ENCODE measurements at regions not wholly inside any gene's neighbourhood (a gene's known extent, or its start where the extent isn't known, plus 50 kb on each side); places are given as distances from the start of the nearest gene placed in this dataset.

DNA sequence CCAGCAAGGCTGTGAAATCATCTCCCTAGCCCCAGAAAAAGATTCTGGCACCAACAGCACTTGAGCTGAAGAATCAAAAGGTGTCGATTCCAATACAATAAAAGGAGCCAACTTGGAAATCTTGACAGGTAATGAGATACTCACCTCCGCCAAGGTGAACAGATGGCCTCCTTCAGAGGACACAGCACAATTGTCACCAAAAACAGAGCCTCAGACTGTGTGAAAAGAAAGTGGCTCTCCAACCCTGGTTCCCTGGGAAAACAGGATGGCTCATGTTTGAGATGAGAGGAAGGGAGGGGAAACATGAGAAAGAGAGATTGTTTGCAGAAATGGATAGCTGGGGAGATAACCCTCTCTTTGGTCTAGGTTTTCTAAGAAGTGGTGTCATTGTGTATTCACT, 168.9 kb downstream of the HS3ST1 start:
- no peaks in the 10 kb centered on the region for H3K27me3 Mint-ChIP-seq
- TF ChIP-seq, protein P1, sequence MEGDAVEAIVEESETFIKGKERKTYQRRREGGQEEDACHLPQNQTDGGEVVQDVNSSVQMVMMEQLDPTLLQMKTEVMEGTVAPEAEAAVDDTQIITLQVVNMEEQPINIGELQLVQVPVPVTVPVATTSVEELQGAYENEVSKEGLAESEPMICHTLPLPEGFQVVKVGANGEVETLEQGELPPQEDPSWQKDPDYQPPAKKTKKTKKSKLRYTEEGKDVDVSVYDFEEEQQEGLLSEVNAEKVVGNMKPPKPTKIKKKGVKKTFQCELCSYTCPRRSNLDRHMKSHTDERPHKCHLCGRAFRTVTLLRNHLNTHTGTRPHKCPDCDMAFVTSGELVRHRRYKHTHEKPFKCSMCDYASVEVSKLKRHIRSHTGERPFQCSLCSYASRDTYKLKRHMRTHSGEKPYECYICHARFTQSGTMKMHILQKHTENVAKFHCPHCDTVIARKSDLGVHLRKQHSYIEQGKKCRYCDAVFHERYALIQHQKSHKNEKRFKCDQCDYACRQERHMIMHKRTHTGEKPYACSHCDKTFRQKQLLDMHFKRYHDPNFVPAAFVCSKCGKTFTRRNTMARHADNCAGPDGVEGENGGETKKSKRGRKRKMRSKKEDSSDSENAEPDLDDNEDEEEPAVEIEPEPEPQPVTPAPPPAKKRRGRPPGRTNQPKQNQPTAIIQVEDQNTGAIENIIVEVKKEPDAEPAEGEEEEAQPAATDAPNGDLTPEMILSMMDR (conservative IDR thresholded peaks at IDR 0.05): no peak
- no peak overlapping the region for H3K27ac Mint-ChIP-seq
- H3K9me3 Mint-ChIP-seq: no peaks in the 10 kb centered on the region
- no peaks in the 10 kb centered on the region for H3K36me3 Mint-ChIP-seq
- no peaks in the 10 kb centered on the region for H3K4me1 Mint-ChIP-seq (ENCODE audit: unreplicated experiment)
- H3K4me3 Mint-ChIP-seq: no peak overlapping the region
- DNase-seq (ENCODE audit: extremely low spot score, unreplicated experiment): no peak

DNA sequence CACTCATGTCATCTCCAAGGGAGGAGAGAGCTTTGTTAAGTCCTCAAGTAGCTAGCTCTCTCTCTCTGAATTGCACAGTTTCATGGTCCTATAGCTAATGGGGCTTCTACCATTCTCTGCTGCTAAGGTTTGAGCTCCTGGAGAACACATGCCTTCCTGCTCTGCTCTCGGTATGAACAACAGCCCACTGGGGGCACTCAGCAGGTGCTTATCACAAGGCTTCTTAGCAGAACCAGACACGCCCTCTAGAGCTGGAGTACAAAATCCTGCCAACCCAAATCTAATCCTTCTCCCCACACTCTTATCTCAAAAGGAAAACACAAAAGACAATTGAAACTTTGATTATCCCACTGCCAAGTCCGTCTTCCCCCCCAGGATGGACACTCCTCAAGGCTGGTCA, 176.5 kb downstream of the HS3ST1 start:
- no peaks in the 10 kb centered on the region for H3K9me3 Mint-ChIP-seq
- peaks cover 3% of the 10 kb centered on the region for H3K27me3 Mint-ChIP-seq
- H3K4me1 Mint-ChIP-seq (ENCODE audit: unreplicated experiment): no peaks in the 10 kb centered on the region
- DNase-seq (ENCODE audit: extremely low spot score, unreplicated experiment): no peak
- no peaks in the 10 kb centered on the region for H3K36me3 Mint-ChIP-seq
- no peak overlapping the region for H3K4me3 Mint-ChIP-seq
- H3K27ac Mint-ChIP-seq: no peak overlapping the region
- TF ChIP-seq, protein P1 (conservative IDR thresholded peaks at IDR 0.05): no peak

DNA sequence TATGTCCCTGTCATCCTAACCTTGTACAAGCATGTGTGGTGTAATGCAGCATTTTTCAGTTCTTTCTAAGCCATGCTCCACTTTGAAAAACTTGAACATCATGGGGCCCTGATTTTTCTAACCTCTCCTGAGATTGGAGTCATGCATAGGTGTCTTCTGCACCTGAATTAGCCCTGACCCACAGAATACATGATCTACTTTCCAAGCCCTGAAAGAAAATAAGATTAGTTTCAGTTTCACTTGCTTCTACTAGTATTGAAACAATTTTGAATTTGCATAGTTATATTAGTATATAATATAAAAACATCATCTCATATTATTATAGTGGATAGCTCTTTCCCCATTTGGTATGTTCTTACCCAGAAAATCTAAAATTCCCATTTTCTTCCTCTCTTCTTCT, 178.2 kb downstream of the HS3ST1 start:
- TF ChIP-seq, protein P1 (conservative IDR thresholded peaks at IDR 0.05): no peak

DNA sequence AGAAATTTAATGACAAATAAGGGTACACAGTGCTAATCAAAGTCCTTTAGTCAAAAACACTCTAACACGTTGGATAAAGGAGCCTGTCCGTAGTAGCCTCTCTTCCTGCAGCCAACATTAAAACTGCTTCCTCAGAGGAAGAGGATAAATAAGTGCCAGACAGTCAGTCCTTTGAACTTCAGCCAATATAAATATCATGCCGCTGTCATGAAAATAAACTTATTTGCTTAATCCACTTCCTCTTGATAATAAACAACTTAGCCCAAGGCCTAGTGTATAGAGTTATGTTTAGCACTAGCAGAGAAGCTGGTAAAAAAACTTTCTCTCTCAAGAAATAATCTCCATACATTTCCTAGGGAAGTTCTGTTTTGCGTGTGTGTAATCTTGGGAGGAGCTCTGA, 196.7 kb downstream of the HS3ST1 start:
- no peak for DNase-seq (ENCODE audit: extremely low spot score, unreplicated experiment)
- TF ChIP-seq, protein P1 (conservative IDR thresholded peaks at IDR 0.05): no peak
- H3K27me3 Mint-ChIP-seq: peaks cover 13% of the 10 kb centered on the region
- no peak overlapping the region for H3K27ac Mint-ChIP-seq
- no peak overlapping the region for H3K4me3 Mint-ChIP-seq
- peaks cover 3% of the 10 kb centered on the region for H3K36me3 Mint-ChIP-seq
- peaks cover 31% of the 10 kb centered on the region for H3K4me1 Mint-ChIP-seq (ENCODE audit: unreplicated experiment)
- H3K9me3 Mint-ChIP-seq: peaks cover 4% of the 10 kb centered on the region

More for the DNA sequence above, 178.2 kb downstream of the HS3ST1 start:
- DNase-seq (ENCODE audit: extremely low spot score, unreplicated experiment): no peak
- H3K27me3 Mint-ChIP-seq: peaks cover 3% of the 10 kb centered on the region
- H3K9me3 Mint-ChIP-seq: no peaks in the 10 kb centered on the region
- no peaks in the 10 kb centered on the region for H3K36me3 Mint-ChIP-seq
- H3K4me1 Mint-ChIP-seq (ENCODE audit: unreplicated experiment): no peaks in the 10 kb centered on the region
- H3K4me3 Mint-ChIP-seq: no peak overlapping the region
- no peak overlapping the region for H3K27ac Mint-ChIP-seq

DNA sequence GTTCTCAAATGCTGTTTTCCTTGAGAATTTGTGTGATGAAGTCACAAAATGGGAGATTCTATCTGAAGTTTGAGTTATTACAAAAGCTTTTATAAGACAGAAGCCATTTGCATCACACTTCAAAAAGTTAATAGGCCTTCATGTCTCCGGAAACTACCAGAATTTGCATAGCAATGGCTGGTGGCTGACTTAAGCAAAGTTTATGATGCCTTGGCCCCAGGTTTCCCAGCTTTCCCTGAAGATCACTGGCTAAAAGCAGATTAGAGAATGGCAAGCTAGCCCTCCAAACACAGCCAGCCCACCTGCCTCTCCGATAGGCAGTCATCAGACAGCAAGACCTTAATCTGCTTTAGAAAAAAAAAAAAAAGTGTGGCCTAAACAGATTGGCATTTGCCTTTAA, 197.8 kb downstream of the HS3ST1 start:
- peaks cover 4% of the 10 kb centered on the region for H3K9me3 Mint-ChIP-seq
- H3K36me3 Mint-ChIP-seq: peaks cover 3% of the 10 kb centered on the region
- no peak overlapping the region for H3K27ac Mint-ChIP-seq
- peaks cover 31% of the 10 kb centered on the region for H3K4me1 Mint-ChIP-seq (ENCODE audit: unreplicated experiment)
- peaks cover 15% of the 10 kb centered on the region for H3K27me3 Mint-ChIP-seq
- DNase-seq (ENCODE audit: extremely low spot score, unreplicated experiment): no peak
- TF ChIP-seq, protein P1 (conservative IDR thresholded peaks at IDR 0.05): no peak
- H3K4me3 Mint-ChIP-seq: no peak overlapping the region

DNA sequence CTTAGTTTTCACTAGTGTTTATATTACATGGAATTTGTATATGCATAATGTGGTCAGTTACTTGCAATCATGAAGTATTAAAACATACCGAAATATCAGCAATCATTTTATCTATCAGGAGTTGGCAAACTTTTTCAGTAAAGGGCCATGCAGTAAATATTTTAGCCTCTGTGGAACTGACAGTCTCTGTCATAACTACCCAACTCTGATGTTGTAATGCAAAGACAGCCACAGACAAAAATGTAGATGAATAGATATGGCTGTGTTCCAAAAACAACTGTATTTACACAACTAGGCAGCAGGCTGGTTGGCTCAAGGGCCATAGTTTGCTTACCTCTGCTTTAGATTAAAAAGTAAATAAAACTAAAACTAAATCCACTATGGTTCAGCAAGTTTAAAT, 200.2 kb downstream of the HS3ST1 start:
- no peak overlapping the region for H3K4me3 Mint-ChIP-seq
- peaks cover 34% of the 10 kb centered on the region for H3K4me1 Mint-ChIP-seq (ENCODE audit: unreplicated experiment)
- H3K27me3 Mint-ChIP-seq: peaks cover 19% of the 10 kb centered on the region
- no peaks in the 10 kb centered on the region for H3K36me3 Mint-ChIP-seq
- TF ChIP-seq, protein P1 (conservative IDR thresholded peaks at IDR 0.05): no peak
- H3K27ac Mint-ChIP-seq: no peak overlapping the region
- no peaks in the 10 kb centered on the region for H3K9me3 Mint-ChIP-seq
- DNase-seq (ENCODE audit: extremely low spot score, unreplicated experiment): no peak

Measured in type B pancreatic cell (in vitro differentiated cells).